Stimulated activated CD8-positive, alpha-beta memory T cell treated with anti-CD3 and anti-CD28 coated beads, Interleukin-12 subunit alpha, Interleukin-12 subunit beta, amount 100 ng/mL, for 1 hour (primary cell): ENCODE measurements at regions not wholly inside any gene's neighbourhood (a gene's known extent, or its start where the extent isn't known, plus 50 kb on each side); places are given as distances from the start of the nearest gene placed in this dataset.

Source experiments
- DNase-seq: peaks from one replicate; pipeline ENCODE4 v3.0.0-alpha.2; 2020; ENCODE audit warnings: low read depth

GRCh38 chr2:12589802-12590320 is 126.9 kb upstream of the TRIB2 start:
- no peak for DNase-seq

GRCh38 chr2:12592296-12592695 is 124.4 kb upstream of the TRIB2 start:
- no peak for DNase-seq

GRCh38 chr2:12594590-12594989 is 122.1 kb upstream of the TRIB2 start:
- DNase-seq = no peak

DNA sequence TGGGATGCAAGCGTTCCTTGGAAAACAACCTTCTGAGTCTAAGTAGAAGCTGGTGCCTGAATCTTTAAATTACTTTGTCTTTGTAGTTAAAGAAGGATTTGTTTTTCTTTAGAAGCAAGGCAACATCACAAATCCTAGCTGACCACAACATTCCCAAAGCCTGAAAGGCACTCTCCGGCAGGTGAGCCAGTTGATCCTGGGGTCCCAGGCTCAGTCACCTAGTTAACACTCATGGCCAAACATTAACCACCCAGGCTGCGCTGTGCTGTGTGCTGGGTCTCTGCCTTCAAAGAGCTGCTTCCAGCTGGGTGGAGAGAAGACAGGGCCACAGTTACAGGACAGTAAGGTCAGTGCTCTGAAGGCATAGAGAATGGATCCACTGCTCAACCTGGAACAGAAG is 120.0 kb upstream of the TRIB2 start:
- no peak for DNase-seq

GRCh38 chr2:12597610-12598009 is 119.1 kb upstream of the TRIB2 start:
- no peak for DNase-seq

DNA sequence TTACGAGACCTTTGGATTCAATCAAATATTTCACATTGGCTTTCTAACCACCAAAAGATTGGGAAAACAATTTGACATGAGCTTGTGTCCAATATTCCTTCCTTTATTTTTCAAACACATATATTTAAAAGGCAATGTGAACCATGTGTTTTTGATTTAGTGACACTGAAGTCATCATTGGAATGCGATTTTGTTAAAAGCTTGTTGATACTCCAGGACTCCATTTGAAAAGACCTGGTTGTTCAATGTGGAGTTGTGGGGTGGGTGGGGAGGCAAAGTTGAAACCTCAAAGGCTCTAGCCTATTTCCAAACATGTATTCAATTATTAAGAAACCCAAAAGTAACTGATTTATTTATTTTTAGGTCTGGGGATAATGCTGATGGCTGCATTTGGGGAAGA is 114.1 kb upstream of the TRIB2 start:
- DNase-seq = no peak

DNA sequence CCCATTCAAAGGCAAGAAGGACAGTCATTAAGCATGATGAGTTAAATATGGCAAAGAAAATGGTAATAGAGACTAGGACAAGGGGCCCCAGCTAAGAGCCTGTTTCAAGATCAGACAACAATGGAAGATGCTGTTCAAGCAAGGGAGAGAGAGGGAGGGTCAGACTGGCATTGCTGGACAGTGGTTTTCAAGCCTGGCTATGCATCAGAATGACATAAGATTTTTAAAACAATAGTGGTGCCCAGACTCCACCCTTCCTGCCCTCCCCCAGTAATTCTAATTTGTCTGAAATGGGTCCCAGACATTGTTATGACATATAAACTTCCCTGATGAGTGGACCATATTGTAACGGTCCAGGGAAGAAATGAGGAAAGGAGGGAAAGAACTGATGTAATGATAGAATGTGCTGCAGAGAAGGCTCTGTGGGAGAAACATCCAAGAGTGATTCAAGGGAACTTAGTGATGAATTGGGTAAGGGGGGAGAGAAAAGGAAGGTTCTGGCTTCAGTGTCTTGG is 112.9 kb upstream of the TRIB2 start:
- DNase-seq = no peak

GRCh38 chr2:12604341-12604740 is 112.4 kb upstream of the TRIB2 start:
- no peak for DNase-seq

DNA sequence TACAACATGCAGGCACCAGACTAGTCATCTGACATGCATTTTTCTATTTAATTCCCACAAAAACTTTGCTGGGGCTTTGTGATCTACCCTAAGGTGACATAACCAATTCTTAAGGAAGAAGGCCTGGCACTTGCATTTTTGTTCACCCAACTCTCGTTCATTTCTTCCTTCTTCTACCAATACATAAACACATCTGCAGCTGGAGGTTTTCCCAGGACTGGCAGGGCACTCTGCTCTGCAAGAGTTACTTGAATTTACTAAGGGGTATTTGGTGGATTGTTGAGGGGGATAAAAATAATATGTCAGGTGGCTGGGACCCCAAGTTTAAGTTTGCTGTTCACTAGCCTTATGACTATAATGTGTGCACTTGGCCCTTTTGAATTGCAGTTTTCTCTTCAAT is 111.4 kb upstream of the TRIB2 start:
- DNase-seq = no peak

DNA sequence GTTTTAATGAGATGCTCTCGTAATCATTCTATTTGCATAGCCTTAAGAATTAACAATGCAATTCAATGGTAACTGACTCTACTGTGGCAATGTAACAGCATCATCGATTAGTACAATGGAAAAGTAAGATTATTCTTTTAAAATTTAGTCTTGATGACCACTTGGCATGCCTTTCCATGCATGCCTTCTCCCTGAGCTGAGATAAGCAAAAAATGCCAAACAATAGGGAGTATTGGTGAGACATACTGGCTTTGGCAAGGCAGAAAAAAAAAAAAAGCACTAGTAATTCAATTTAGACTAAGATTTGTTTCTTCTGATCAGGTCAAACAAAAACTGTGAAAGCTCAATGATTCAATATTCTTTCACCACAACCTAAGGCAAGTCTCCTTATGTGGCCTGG is 110.8 kb upstream of the TRIB2 start:
- no peak for DNase-seq

DNA sequence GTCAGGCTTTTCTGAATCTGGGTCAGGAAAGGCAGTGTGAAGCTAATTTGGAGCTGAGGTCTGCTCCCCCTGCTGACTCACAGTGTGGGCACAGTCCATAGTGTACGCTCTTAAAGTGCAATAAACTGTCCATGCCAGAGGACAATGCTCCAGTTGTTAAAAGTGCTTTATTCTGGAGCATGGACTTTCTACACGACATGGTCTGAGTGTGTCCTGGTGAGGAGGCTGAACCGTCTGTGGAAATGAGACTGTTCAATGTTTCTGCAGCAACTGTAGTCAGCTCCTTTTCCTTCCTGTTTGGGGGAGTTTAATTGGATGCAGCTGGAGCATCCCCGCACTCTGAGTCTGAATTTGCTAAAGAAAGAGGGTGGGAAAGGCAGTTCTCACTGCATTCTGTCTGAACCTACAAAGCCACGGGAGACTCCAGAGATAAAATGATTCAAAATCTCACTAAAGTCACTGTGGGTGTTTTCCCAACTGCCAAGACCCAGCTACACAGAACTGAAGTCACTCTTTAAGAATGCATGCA is 110.2 kb upstream of the TRIB2 start:
- no peak for DNase-seq

DNA sequence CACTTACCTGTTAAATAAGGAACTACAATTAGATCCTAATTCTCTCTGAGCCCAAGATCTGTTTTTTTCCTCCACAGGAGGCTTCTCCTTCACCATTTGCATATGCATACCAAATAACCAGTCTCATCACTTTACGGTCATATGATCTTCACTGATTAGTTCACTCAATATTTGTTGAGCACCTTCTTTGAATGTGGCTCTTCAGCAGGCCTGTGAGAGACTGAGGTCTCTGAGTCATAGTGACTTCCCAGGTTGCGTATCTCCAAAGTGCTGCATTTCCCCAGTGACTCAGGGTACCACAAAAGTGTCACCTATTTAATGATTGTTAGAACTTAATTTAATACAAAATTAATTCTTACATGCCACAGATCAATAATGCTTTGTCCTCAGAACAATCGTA is 108.8 kb upstream of the TRIB2 start:
- DNase-seq = no peak

- DNase-seq = no peak
Observed at GRCh38 chr2:12610314-12610713, 106.4 kb upstream of the TRIB2 start.

GRCh38 chr2:12612168-12612567 is 104.6 kb upstream of the TRIB2 start:
- DNase-seq = no peak

DNA sequence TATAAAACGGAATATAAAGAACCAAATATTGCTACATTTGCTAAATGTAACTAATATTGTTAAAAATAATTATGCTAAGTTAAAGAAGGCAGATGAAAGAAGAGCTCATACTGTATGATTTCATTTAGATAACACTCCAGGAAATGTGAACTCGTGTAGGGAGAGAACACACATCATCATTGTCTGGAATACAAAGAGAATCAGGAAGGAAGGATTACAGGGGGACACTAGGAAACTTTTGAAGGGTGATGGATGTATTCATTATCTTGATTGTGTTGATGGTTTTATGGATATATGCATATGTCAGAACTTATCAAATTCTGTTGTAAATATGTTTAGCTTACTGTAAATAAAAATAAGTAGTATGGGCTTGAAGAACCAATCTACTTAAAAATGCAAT is 104.1 kb upstream of the TRIB2 start:
- no peak for DNase-seq

DNA sequence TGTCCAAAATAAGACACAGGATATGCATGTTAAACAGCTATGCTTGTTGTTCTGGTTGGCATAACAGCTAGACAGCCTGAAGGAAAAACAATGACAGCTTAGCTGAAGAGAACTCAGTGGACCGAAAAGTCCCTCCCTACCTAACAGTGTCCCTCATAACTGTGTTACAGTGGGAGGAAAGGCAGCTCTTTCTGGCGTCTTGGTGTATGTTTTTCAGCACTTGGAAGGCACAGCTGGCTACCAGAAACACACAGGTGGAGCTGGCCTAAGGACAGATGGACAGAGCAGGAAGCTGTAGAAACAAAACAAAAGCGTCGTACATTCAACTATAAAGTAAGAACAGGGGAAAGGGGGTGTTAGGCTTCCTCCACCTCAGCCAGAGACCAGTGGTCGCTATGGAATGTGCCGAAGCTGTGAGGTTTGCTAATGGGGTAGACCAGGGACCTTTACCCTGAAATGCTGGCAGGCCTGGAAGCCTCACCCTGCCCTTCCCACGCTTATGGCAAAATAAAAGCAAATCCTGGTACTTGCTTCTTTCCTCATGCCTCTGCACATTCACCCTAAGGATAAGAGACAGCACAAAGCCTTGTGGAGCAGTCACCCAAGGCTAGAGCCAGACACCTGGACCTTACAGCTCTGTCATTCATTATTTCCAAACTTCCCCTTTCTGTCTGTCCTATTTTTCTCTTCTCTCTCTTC is 103.5 kb upstream of the TRIB2 start:
- DNase-seq = no peak

DNA sequence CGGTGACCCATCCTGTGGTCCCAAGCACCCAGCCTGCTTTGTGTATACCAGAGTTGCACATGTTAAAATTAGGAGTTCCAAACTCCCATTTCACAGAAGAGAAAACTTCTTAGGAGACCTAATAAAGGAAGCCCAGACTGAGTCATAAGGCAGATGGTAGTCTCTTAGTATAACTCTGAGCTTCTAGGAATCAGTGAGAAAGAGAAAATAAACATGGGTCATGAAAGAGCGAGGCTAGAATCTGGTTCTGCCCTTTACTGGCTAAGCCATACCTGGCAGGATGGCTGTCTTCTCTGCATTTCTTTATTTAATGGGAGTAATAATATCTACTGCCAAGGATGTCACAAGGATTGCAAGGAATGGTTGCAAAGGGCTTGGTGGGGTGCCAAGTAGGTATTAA is 101.2 kb upstream of the TRIB2 start:
- no peak for DNase-seq

DNA sequence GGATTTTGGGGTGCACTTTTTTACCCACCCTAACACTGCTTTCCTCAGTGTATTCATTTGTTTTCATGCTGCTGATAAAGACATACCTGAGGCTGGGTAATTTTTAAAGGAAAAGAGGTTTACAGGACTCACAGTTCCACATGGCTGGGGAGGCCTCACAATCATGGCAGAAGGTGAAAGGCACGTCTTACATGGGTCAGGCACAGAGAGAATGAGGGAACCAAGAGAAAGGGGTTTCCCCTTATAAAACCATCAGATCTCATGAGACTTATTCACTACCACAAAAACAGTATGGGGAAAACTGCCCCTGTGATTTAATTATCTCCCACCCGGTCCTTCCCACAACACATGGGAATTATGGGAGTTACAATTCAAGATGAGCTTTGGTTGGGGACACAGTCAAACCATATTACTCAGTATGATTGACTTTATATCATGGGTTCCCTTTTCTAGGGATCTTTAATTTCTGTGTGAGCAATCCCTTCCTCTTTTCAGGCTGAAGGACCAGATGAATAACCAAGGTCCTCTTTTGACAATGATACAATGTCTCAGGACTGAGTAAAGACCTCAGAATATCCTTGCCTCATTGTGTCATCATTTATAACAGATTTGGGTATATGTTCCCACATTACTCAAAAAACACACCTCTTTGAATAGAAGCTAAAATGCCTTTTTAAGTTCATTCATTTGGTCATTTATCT is 100.1 kb upstream of the TRIB2 start:
- DNase-seq = no peak

DNA sequence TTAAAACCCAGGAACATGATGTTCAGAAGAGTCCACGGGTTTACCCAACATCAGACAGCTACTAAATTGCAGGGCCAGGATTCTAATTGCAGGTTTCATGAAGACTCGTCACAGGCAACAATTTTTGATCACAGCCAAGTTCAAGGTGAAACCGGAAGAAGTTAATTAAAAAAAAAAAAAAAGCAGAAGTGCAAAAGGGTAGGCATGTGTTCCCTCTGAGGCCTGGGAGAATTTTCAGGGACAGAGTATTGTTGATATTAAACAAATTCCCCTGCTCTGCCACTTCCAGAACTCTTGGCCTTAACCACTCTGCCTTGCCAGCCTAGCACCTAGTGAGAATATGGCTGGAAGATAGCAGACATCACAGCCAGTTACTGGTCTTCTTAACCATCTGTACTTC is 99.4 kb upstream of the TRIB2 start:
- no peak for DNase-seq

- DNase-seq = no peak
Observed at GRCh38 chr2:12617853-12618252, 98.9 kb upstream of the TRIB2 start.

GRCh38 chr2:12618576-12618975 is 98.2 kb upstream of the TRIB2 start:
- DNase-seq = no peak

GRCh38 chr2:12619975-12620374 is 96.8 kb upstream of the TRIB2 start:
- DNase-seq = no peak

DNA sequence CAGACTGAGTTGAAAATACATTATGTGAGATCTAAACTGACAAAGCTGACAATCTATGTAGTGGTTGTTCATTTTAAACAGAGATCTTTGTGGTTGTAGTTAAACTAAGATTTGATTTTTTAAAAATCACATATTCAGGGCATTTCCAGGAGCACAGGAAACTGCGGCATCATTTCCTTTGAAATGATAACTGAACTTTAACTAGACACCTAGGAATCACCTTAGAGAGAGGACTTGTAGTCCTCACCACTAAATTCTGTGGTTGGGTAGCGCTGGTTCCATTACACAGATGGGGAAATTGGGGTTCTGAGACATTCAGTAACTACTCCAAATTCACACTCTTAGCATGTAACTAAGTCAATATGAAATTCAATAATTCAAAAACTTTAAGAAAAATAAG is 96.0 kb upstream of the TRIB2 start:
- DNase-seq = no peak
